ENCODE measurements at regions not wholly inside any gene's neighbourhood (a gene's known extent, or its start where the extent isn't known, plus 50 kb on each side); places are given as distances from the start of the nearest gene placed in this dataset.

- WGBS, 3 donors: 12 to 47% (median 39%) methylated on average over 1 of the region's 1 CpG
- FAIRE-seq: no peak
- no peaks in the 10 kb centered on the region for H3K27me3 ChIP-seq (ENCODE audit: control insufficient read depth in 3 of 3, insufficient read depth in 3 of 3, low read length in 3 of 3)
- no peaks in the 10 kb centered on the region for H3K36me3 ChIP-seq (ENCODE audit: control insufficient read depth in 3 of 3, insufficient read depth in 2 of 3, low read depth in 1 of 3, low read length in 3 of 3)
- no peaks in the 10 kb centered on the region for H3K4me1 ChIP-seq (ENCODE audit: control insufficient read depth in 3 of 3, insufficient read depth in 2 of 3, low read depth in 1 of 3, low read length in 2 of 3)
- H3K27ac ChIP-seq (ENCODE audit: low read depth in 1 of 3, low read length in 2 of 3): no peak overlapping the region
- no peaks in the 10 kb centered on the region for H3K9me3 ChIP-seq (ENCODE audit: control insufficient read depth in 2 of 2, insufficient read depth in 1 of 2, low read depth in 1 of 2, low read length in 1 of 2)
- peak; percentile 50 to 54 for DNase-seq
- no peak overlapping the region for H3K4me3 ChIP-seq (ENCODE audit: low read depth in 1 of 3, low read length in 3 of 3)
Observed at GRCh38 chr3:39000008-39000450, 51.7 kb downstream of the SCN11A start.

GRCh38 chr3:38998086-38998485 lies 53.7 kb downstream of the SCN11A start:
- Histone ChIP-seq H3K27ac (ENCODE audit: low read depth in 1 of 3, low read length in 2 of 3) (no peak overlapping the region), H3K4me1 (ENCODE audit: control insufficient read depth in 3 of 3, insufficient read depth in 2 of 3, low read depth in 1 of 3, low read length in 2 of 3) (no peaks in the 10 kb centered on the region), H3K4me3 (ENCODE audit: low read depth in 1 of 3, low read length in 3 of 3) (no peak overlapping the region), H3K9me3 (ENCODE audit: control insufficient read depth in 2 of 2, insufficient read depth in 1 of 2, low read depth in 1 of 2, low read length in 1 of 2) (no peaks in the 10 kb centered on the region), H3K27me3 (ENCODE audit: control insufficient read depth in 3 of 3, insufficient read depth in 3 of 3, low read length in 3 of 3) (no peaks in the 10 kb centered on the region), H3K36me3 (ENCODE audit: control insufficient read depth in 3 of 3, insufficient read depth in 2 of 3, low read depth in 1 of 3, low read length in 3 of 3) (no peaks in the 10 kb centered on the region)
- FAIRE-seq: no peak
- WGBS, 3 donors: 28 to 49% (median 46%) methylated on average over 3 of the region's 3 CpGs
- no peak for DNase-seq

GRCh38 chr3:38996193-38996592 lies 55.6 kb downstream of the SCN11A start:
- Histone ChIP-seq H3K27ac (ENCODE audit: low read depth in 1 of 3, low read length in 2 of 3) (no peak overlapping the region), H3K4me1 (ENCODE audit: control insufficient read depth in 3 of 3, insufficient read depth in 2 of 3, low read depth in 1 of 3, low read length in 2 of 3) (no peaks in the 10 kb centered on the region), H3K4me3 (ENCODE audit: low read depth in 1 of 3, low read length in 3 of 3) (no peak overlapping the region), H3K36me3 (ENCODE audit: control insufficient read depth in 3 of 3, insufficient read depth in 2 of 3, low read depth in 1 of 3, low read length in 3 of 3) (no peaks in the 10 kb centered on the region), H3K9me3 (ENCODE audit: control insufficient read depth in 2 of 2, insufficient read depth in 1 of 2, low read depth in 1 of 2, low read length in 1 of 2) (no peaks in the 10 kb centered on the region), H3K27me3 (ENCODE audit: control insufficient read depth in 3 of 3, insufficient read depth in 3 of 3, low read length in 3 of 3) (no peaks in the 10 kb centered on the region)
- 24 to 65% (median 42%) methylated on average over 1 of the region's 1 CpG for WGBS, 3 donors
- FAIRE-seq: no peak
- no peak for DNase-seq

- Histone ChIP-seq H3K27me3 (ENCODE audit: control insufficient read depth in 3 of 3, insufficient read depth in 3 of 3, low read length in 3 of 3) (no peaks in the 10 kb centered on the region), H3K27ac (ENCODE audit: low read depth in 1 of 3, low read length in 2 of 3) (no peak overlapping the region), H3K4me3 (ENCODE audit: low read depth in 1 of 3, low read length in 3 of 3) (no peak overlapping the region), H3K4me1 (ENCODE audit: control insufficient read depth in 3 of 3, insufficient read depth in 2 of 3, low read depth in 1 of 3, low read length in 2 of 3) (no peaks in the 10 kb centered on the region), H3K9me3 (ENCODE audit: control insufficient read depth in 2 of 2, insufficient read depth in 1 of 2, low read depth in 1 of 2, low read length in 1 of 2) (no peaks in the 10 kb centered on the region), H3K36me3 (ENCODE audit: control insufficient read depth in 3 of 3, insufficient read depth in 2 of 3, low read depth in 1 of 3, low read length in 3 of 3) (no peaks in the 10 kb centered on the region)
- WGBS, 3 donors: 54 to 64% (median 63%) methylated on average over 3 of the region's 3 CpGs
- DNase-seq: no peak
- FAIRE-seq: no peak
Observed at GRCh38 chr3:38994251-38994650, 57.5 kb downstream of the SCN11A start.

- FAIRE-seq (no peak), DNase-seq (no peak)
- 71 to 77% (median 76%) methylated on average over 4 of the region's 4 CpGs for WGBS, 3 donors
- Histone ChIP-seq H3K27me3 (ENCODE audit: control insufficient read depth in 3 of 3, insufficient read depth in 3 of 3, low read length in 3 of 3) (no peaks in the 10 kb centered on the region), H3K27ac (ENCODE audit: low read depth in 1 of 3, low read length in 2 of 3) (no peak overlapping the region), H3K36me3 (ENCODE audit: control insufficient read depth in 3 of 3, insufficient read depth in 2 of 3, low read depth in 1 of 3, low read length in 3 of 3) (no peaks in the 10 kb centered on the region), H3K4me1 (ENCODE audit: control insufficient read depth in 3 of 3, insufficient read depth in 2 of 3, low read depth in 1 of 3, low read length in 2 of 3) (no peaks in the 10 kb centered on the region), H3K9me3 (ENCODE audit: control insufficient read depth in 2 of 2, insufficient read depth in 1 of 2, low read depth in 1 of 2, low read length in 1 of 2) (no peaks in the 10 kb centered on the region), H3K4me3 (ENCODE audit: low read depth in 1 of 3, low read length in 3 of 3) (no peak overlapping the region)
Observed at GRCh38 chr3:38992117-38992760, 59.5 kb downstream of the SCN11A start.

GRCh38 chr3:38990621-38991020 lies 61.1 kb downstream of the SCN11A start:
- 61 to 68% (median 66%) methylated on average over 3 of the region's 3 CpGs for WGBS, 3 donors

GRCh38 chr3:38989917-38990510 lies 61.7 kb downstream of the SCN11A start:
- WGBS, 3 donors: 61 to 68% (median 62%) methylated on average over 7 of the region's 7 CpGs
- H3K27me3 ChIP-seq (ENCODE audit: control insufficient read depth in 3 of 3, insufficient read depth in 3 of 3, low read length in 3 of 3): no peaks in the 10 kb centered on the region
- FAIRE-seq: no peak

More at GRCh38 chr3:38990621-38991020, 61.1 kb downstream of the SCN11A start:
- no peaks in the 10 kb centered on the region for H3K9me3 ChIP-seq (ENCODE audit: control insufficient read depth in 2 of 2, insufficient read depth in 1 of 2, low read depth in 1 of 2, low read length in 1 of 2)
- H3K27ac ChIP-seq (ENCODE audit: low read depth in 1 of 3, low read length in 2 of 3): no peak overlapping the region
- H3K4me1 ChIP-seq (ENCODE audit: control insufficient read depth in 3 of 3, insufficient read depth in 2 of 3, low read depth in 1 of 3, low read length in 2 of 3): no peaks in the 10 kb centered on the region
- H3K4me3 ChIP-seq (ENCODE audit: low read depth in 1 of 3, low read length in 3 of 3): no peak overlapping the region
- no peak for DNase-seq
- no peak for FAIRE-seq
- no peaks in the 10 kb centered on the region for H3K27me3 ChIP-seq (ENCODE audit: control insufficient read depth in 3 of 3, insufficient read depth in 3 of 3, low read length in 3 of 3)
- H3K36me3 ChIP-seq (ENCODE audit: control insufficient read depth in 3 of 3, insufficient read depth in 2 of 3, low read depth in 1 of 3, low read length in 3 of 3): no peaks in the 10 kb centered on the region

GRCh38 chr3:38988955-38989354 lies 62.8 kb downstream of the SCN11A start:
- H3K27ac ChIP-seq (ENCODE audit: low read depth in 1 of 3, low read length in 2 of 3): no peak overlapping the region
- no peaks in the 10 kb centered on the region for H3K27me3 ChIP-seq (ENCODE audit: control insufficient read depth in 3 of 3, insufficient read depth in 3 of 3, low read length in 3 of 3)
- H3K4me1 ChIP-seq (ENCODE audit: control insufficient read depth in 3 of 3, insufficient read depth in 2 of 3, low read depth in 1 of 3, low read length in 2 of 3): no peaks in the 10 kb centered on the region
- no peak overlapping the region for H3K4me3 ChIP-seq (ENCODE audit: low read depth in 1 of 3, low read length in 3 of 3)
- WGBS, 3 donors: 84 to 94% (median 89%) methylated on average over 3 of the region's 3 CpGs
- FAIRE-seq: no peak
- no peaks in the 10 kb centered on the region for H3K9me3 ChIP-seq (ENCODE audit: control insufficient read depth in 2 of 2, insufficient read depth in 1 of 2, low read depth in 1 of 2, low read length in 1 of 2)
- no peaks in the 10 kb centered on the region for H3K36me3 ChIP-seq (ENCODE audit: control insufficient read depth in 3 of 3, insufficient read depth in 2 of 3, low read depth in 1 of 3, low read length in 3 of 3)
- DNase-seq: no peak

More at GRCh38 chr3:38989917-38990510, 61.7 kb downstream of the SCN11A start:
- H3K4me3 ChIP-seq (ENCODE audit: low read depth in 1 of 3, low read length in 3 of 3): no peak overlapping the region
- H3K9me3 ChIP-seq (ENCODE audit: control insufficient read depth in 2 of 2, insufficient read depth in 1 of 2, low read depth in 1 of 2, low read length in 1 of 2): no peaks in the 10 kb centered on the region
- H3K4me1 ChIP-seq (ENCODE audit: control insufficient read depth in 3 of 3, insufficient read depth in 2 of 3, low read depth in 1 of 3, low read length in 2 of 3): no peaks in the 10 kb centered on the region
- no peak for DNase-seq
- no peaks in the 10 kb centered on the region for H3K36me3 ChIP-seq (ENCODE audit: control insufficient read depth in 3 of 3, insufficient read depth in 2 of 3, low read depth in 1 of 3, low read length in 3 of 3)
- no peak overlapping the region for H3K27ac ChIP-seq (ENCODE audit: low read depth in 1 of 3, low read length in 2 of 3)

GRCh38 chr3:38987456-38987855 lies 64.3 kb downstream of the SCN11A start:
- Histone ChIP-seq H3K27me3 (ENCODE audit: control insufficient read depth in 3 of 3, insufficient read depth in 3 of 3, low read length in 3 of 3) (no peaks in the 10 kb centered on the region), H3K27ac (ENCODE audit: low read depth in 1 of 3, low read length in 2 of 3) (no peak overlapping the region), H3K4me3 (ENCODE audit: low read depth in 1 of 3, low read length in 3 of 3) (no peak overlapping the region), H3K4me1 (ENCODE audit: control insufficient read depth in 3 of 3, insufficient read depth in 2 of 3, low read depth in 1 of 3, low read length in 2 of 3) (no peaks in the 10 kb centered on the region), H3K36me3 (ENCODE audit: control insufficient read depth in 3 of 3, insufficient read depth in 2 of 3, low read depth in 1 of 3, low read length in 3 of 3) (no peaks in the 10 kb centered on the region), H3K9me3 (ENCODE audit: control insufficient read depth in 2 of 2, insufficient read depth in 1 of 2, low read depth in 1 of 2, low read length in 1 of 2) (no peaks in the 10 kb centered on the region)
- 40 to 63% (median 47%) methylated on average over 3 of the region's 3 CpGs for WGBS, 3 donors
- DNase-seq: no peak
- FAIRE-seq: no peak
